ENCODE measurements at regions not wholly inside any gene's neighbourhood (a gene's known extent, or its start where the extent isn't known, plus 50 kb on each side); places are given as distances from the start of the nearest gene placed in this dataset.

DNA sequence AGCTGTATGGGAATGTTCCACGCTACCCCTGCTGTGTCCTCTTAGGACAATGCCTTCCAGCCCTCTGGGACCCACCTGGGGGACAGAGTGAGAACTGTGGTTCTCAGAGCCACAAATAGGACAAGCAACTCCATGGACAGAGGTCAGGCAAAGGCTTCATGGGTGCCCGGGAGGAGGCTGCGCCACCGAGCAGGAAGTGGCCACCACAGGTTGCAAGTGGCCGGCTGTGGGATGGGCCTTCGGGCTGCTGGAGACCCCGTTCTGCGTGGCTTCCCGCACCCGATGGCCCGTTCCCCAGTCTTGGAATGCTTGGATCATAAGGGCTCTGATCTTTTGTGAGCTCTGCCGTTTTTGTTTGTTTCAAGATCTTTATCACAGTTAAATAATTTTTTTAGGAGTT, 118.8 kb downstream of the BOD1 start (continued):
- TF ChIP-seq, protein P1, sequence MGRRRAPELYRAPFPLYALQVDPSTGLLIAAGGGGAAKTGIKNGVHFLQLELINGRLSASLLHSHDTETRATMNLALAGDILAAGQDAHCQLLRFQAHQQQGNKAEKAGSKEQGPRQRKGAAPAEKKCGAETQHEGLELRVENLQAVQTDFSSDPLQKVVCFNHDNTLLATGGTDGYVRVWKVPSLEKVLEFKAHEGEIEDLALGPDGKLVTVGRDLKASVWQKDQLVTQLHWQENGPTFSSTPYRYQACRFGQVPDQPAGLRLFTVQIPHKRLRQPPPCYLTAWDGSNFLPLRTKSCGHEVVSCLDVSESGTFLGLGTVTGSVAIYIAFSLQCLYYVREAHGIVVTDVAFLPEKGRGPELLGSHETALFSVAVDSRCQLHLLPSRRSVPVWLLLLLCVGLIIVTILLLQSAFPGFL (CRISPR knock-in tag; IDR thresholded peaks at IDR 0.05; ENCODE audit: borderline replicate concordance): no peak
- TF ChIP-seq ELF4 (CRISPR knock-in tag; IDR thresholded peaks at IDR 0.05; ENCODE audit: low read depth) (no peak), ZNF416 (CRISPR knock-in tag; IDR thresholded peaks at IDR 0.05) (no peak), CBFB (CRISPR knock-in tag; IDR thresholded peaks at IDR 0.05; ENCODE audit: low read depth) (no peak), NR1H2 (CRISPR knock-in tag; IDR thresholded peaks at IDR 0.05) (no peak), MYBL2 (CRISPR knock-in tag; IDR thresholded peaks at IDR 0.05) (no peak)
- TF ChIP-seq, protein P2, sequence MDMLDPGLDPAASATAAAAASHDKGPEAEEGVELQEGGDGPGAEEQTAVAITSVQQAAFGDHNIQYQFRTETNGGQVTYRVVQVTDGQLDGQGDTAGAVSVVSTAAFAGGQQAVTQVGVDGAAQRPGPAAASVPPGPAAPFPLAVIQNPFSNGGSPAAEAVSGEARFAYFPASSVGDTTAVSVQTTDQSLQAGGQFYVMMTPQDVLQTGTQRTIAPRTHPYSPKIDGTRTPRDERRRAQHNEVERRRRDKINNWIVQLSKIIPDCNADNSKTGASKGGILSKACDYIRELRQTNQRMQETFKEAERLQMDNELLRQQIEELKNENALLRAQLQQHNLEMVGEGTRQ (CRISPR knock-in tag; IDR thresholded peaks at IDR 0.05): no peak
- TF ChIP-seq, protein P3, sequence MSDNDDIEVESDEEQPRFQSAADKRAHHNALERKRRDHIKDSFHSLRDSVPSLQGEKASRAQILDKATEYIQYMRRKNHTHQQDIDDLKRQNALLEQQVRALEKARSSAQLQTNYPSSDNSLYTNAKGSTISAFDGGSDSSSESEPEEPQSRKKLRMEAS (CRISPR knock-in tag; IDR thresholded peaks at IDR 0.05): no peak

DNA sequence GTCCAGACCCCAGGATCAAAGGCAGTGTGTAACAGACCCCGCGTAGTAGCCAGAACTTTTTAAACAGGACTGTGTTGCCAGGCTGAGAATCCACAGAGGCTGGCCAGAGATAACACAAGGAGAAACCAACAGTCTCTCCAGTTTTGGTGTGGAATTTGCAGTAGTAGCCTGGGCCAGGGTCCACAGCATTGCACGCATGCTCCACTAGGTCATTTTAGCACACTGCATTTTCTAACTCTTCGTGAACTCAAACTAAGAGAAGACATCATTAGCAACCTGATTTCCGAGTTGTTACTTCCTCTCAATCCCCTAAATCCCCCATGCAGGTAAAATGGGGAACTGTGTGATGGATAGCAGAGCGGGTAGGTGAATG, 119.6 kb downstream of the BOD1 start:
- CTCF ChIA-PET: no interaction called here
- DNase-seq (ENCODE audit: low spot score) (no peak), ATAC-seq (no peak)
- peaks cover 7% of the 10 kb centered on the region; the same call in 1 of the 2 replicates for H3K9me3 Mint-ChIP-seq
- H3K27me3 Mint-ChIP-seq (ENCODE audit: low read depth): no peaks in the 10 kb centered on the region; the same call in none of the 2 replicates
- TF ChIP-seq JUN (CRISPR knock-in tag; IDR thresholded peaks at IDR 0.05) (no peak), ZNF263 (CRISPR knock-in tag; IDR thresholded peaks at IDR 0.05; ENCODE audit: low read depth) (no peak)
- TF ChIP-seq, protein P1 (CRISPR knock-in tag; IDR thresholded peaks at IDR 0.05; ENCODE audit: borderline replicate concordance): no peak
- TF ChIP-seq, protein P4, sequence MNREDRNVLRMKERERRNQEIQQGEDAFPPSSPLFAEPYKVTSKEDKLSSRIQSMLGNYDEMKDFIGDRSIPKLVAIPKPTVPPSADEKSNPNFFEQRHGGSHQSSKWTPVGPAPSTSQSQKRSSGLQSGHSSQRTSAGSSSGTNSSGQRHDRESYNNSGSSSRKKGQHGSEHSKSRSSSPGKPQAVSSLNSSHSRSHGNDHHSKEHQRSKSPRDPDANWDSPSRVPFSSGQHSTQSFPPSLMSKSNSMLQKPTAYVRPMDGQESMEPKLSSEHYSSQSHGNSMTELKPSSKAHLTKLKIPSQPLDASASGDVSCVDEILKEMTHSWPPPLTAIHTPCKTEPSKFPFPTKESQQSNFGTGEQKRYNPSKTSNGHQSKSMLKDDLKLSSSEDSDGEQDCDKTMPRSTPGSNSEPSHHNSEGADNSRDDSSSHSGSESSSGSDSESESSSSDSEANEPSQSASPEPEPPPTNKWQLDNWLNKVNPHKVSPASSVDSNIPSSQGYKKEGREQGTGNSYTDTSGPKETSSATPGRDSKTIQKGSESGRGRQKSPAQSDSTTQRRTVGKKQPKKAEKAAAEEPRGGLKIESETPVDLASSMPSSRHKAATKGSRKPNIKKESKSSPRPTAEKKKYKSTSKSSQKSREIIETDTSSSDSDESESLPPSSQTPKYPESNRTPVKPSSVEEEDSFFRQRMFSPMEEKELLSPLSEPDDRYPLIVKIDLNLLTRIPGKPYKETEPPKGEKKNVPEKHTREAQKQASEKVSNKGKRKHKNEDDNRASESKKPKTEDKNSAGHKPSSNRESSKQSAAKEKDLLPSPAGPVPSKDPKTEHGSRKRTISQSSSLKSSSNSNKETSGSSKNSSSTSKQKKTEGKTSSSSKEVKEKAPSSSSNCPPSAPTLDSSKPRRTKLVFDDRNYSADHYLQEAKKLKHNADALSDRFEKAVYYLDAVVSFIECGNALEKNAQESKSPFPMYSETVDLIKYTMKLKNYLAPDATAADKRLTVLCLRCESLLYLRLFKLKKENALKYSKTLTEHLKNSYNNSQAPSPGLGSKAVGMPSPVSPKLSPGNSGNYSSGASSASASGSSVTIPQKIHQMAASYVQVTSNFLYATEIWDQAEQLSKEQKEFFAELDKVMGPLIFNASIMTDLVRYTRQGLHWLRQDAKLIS (CRISPR knock-in tag; IDR thresholded peaks at IDR 0.05; ENCODE audit: borderline replicate concordance): no peak
- H3K27ac Mint-ChIP-seq: no peak overlapping the region
- no peak overlapping the region for H3K4me3 Mint-ChIP-seq
- no peaks in the 10 kb centered on the region for H3K36me3 Mint-ChIP-seq
- H3K4me1 Mint-ChIP-seq: peaks cover 13% of the 10 kb centered on the region
- POLR2A ChIA-PET: no interaction called here

DNA sequence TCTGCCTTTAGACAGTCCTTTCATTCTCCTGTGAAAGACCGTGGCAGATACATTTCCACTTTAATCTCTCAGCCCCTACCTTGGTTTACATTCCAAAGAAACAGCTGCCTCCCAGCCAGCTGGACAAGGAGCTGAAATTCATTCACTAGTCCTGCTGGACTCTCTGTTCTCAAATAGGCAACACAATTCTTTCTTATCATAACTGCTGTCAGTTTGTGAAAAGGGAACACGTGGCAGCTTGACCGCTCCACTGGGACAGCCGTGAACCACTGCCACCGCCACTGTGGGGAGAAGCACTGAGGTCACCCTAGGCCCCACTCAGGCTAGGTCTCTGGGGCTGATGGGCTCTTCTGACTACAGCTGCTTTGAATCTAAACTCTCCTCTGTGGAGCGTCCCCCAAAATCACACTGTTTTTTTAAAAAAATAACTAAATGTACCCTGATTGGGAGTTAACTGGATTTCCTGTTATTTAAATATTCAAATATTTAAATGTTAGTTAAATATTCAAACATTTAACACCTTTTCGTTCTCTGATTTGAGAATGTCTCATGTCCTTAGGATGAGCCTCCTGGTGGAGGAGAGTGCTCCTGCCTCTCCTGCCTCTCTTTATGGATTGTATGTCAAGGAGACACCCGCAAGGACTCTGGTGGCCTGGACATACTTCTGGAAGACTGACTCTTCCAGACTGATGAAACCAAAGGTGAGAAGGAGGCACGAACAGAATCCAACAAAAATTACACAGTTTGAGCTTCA, 120.1 kb downstream of the BOD1 start:
- no peak for TF ChIP-seq ESRRA (CRISPR knock-in tag; IDR thresholded peaks at IDR 0.05; ENCODE audit: borderline replicate concordance)
- TF ChIP-seq, protein P5, sequence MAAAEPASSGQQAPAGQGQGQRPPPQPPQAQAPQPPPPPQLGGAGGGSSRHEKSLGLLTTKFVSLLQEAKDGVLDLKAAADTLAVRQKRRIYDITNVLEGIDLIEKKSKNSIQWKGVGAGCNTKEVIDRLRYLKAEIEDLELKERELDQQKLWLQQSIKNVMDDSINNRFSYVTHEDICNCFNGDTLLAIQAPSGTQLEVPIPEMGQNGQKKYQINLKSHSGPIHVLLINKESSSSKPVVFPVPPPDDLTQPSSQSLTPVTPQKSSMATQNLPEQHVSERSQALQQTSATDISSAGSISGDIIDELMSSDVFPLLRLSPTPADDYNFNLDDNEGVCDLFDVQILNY (CRISPR knock-in tag; IDR thresholded peaks at IDR 0.05): no peak
- Mint-ChIP-seq H3K36me3 (no peaks in the 10 kb centered on the region), H3K4me1 (peaks cover 13% of the 10 kb centered on the region), H3K9me3 (peaks cover 7% of the 10 kb centered on the region; the same call in 1 of the 2 replicates), H3K4me3 (no peak overlapping the region), H3K27ac (no peak overlapping the region), H3K27me3 (ENCODE audit: low read depth) (no peaks in the 10 kb centered on the region; the same call in none of the 2 replicates)
- DNase-seq (ENCODE audit: low spot score) (no peak), ATAC-seq (no peak)
- ChIA-PET CTCF (no interaction called here), POLR2A (no interaction called here)

Data from WTC11 (cell line).